WTC11 (cell line): ENCODE measurements at regions not wholly inside any gene's neighbourhood (a gene's known extent, or its start where the extent isn't known, plus 50 kb on each side); places are given as distances from the start of the nearest gene placed in this dataset.
A peak's percentile ranks its signal among the peaks of the same experiment; 100 is the strongest.

Experiments
- ATAC-seq: fragments of 200-7000 bp; cut with Tn5 transposase; 2 replicates; pipeline ENCODE4 v1.10.0; 2021; ENCODE audit warnings: mild to moderate bottlenecking, moderate library complexity
- CTCF ChIA-PET: fragments of 300-600 bp; sonication (Branson Sonifier 250); formaldehyde crosslinking; loops from one replicate; lab custom pipeline; 2021; ENCODE audit warnings: antibody characterized with exemption; lab: Charles Lee
- POLR2A ChIA-PET: fragments of 350-600 bp; sonication (Branson Sonifier 250); formaldehyde crosslinking; loops from one replicate; lab custom pipeline; 2021; ENCODE audit warnings: antibody characterized with exemption; lab: Charles Lee
- DNase-seq: peaks from one replicate; pipeline ENCODE4 v3.0.0; 2021; ENCODE audit warnings: low spot score
- H3K27ac Mint-ChIP-seq: 2 replicates; pipeline ENCODE4 v1.8.0; 2021; ENCODE audit warnings: mixed read lengths
- H3K27me3 Mint-ChIP-seq: 2 replicates; pipeline ENCODE4 v1.8.0; 2021; ENCODE audit warnings: low read depth, mild to moderate bottlenecking, moderate library complexity, mixed read lengths
- H3K36me3 Mint-ChIP-seq: 2 replicates; pipeline ENCODE4 v1.8.0; 2021; ENCODE audit warnings: mixed read lengths
- H3K4me1 Mint-ChIP-seq: 2 replicates; pipeline ENCODE4 v1.8.0; 2022; ENCODE audit warnings: mixed read lengths
- H3K4me3 Mint-ChIP-seq: 2 replicates; pipeline ENCODE4 v1.8.0; 2021; ENCODE audit warnings: mild to moderate bottlenecking, moderate library complexity, mixed read lengths
- H3K9me3 Mint-ChIP-seq: 2 replicates; pipeline ENCODE4 v1.8.0; 2021; ENCODE audit warnings: mixed read lengths
- ATF3 ChIP-seq: sonication (generic); formaldehyde crosslinking; conservative IDR thresholded peaks from 2 replicates; pipeline ENCODE4 v1.8.1; 2022; ENCODE audit warnings: mild to moderate bottlenecking, missing genetic modification reagents
- CREM ChIP-seq: sonication (generic); formaldehyde crosslinking; IDR thresholded peaks from 2 replicates; pipeline ENCODE4 v1.8.1; 2022; ENCODE audit warnings: mild to moderate bottlenecking, missing genetic modification reagents, moderate library complexity
- E2F1 ChIP-seq: sonication (generic); formaldehyde crosslinking; IDR thresholded peaks from 2 replicates; pipeline ENCODE4 v1.8.0; 2022; ENCODE audit warnings: mild to moderate bottlenecking, missing genetic modification reagents
- E2F4 ChIP-seq: sonication (generic); formaldehyde crosslinking; IDR thresholded peaks from 2 replicates; pipeline ENCODE4 v1.8.1; 2022; ENCODE audit warnings: low read depth, mild to moderate bottlenecking, moderate library complexity, missing genetic modification reagents, borderline replicate concordance
- E2F5 ChIP-seq: sonication (generic); formaldehyde crosslinking; IDR thresholded peaks from 2 replicates; pipeline ENCODE4 v1.8.1; 2022; ENCODE audit warnings: mild to moderate bottlenecking, moderate library complexity, missing genetic modification reagents
- JUN ChIP-seq: sonication (generic); formaldehyde crosslinking; IDR thresholded peaks from 2 replicates; pipeline ENCODE4 v1.8.0; 2023; ENCODE audit warnings: mild to moderate bottlenecking, missing genetic modification reagents
- MAX ChIP-seq: sonication (generic); formaldehyde crosslinking; IDR thresholded peaks from 2 replicates; pipeline ENCODE4 v1.8.0; 2022; ENCODE audit warnings: mild to moderate bottlenecking, missing genetic modification reagents
- PRDM15 ChIP-seq: sonication (generic); formaldehyde crosslinking; IDR thresholded peaks from 2 replicates; pipeline ENCODE4 v1.8.0; 2022; ENCODE audit warnings: missing genetic modification reagents
- SMAD3 ChIP-seq: sonication (generic); formaldehyde crosslinking; IDR thresholded peaks from 2 replicates; pipeline ENCODE4 v1.8.0; 2022; ENCODE audit warnings: missing genetic modification reagents, mild to moderate bottlenecking, borderline replicate concordance
- TP53 ChIP-seq: sonication (generic); formaldehyde crosslinking; IDR thresholded peaks from 2 replicates; pipeline ENCODE4 v1.8.1; 2023; ENCODE audit warnings: mild to moderate bottlenecking, missing genetic modification reagents
- ZNF232 ChIP-seq: sonication (generic); formaldehyde crosslinking; IDR thresholded peaks from 2 replicates; pipeline ENCODE4 v1.8.0; 2022; ENCODE audit warnings: mild to moderate bottlenecking, missing genetic modification reagents
- ZNF281 ChIP-seq: sonication (generic); formaldehyde crosslinking; IDR thresholded peaks from 2 replicates; pipeline ENCODE4 v1.8.0; 2023; ENCODE audit warnings: mild to moderate bottlenecking, missing genetic modification reagents
- ZNF416 ChIP-seq: fragments of 250-450 bp; sonication (Bioruptor Pico); IDR thresholded peaks from 2 replicates; pipeline ENCODE4 v1.9.0; 2021; ENCODE audit warnings: mild to moderate bottlenecking, inconsistent platforms
- ZNF423 ChIP-seq: fragments of 250-450 bp; sonication (Bioruptor Pico); IDR thresholded peaks from 2 replicates; pipeline ENCODE4 v2.1.2; 2022; ENCODE audit warnings: mild to moderate bottlenecking, moderate library complexity

GRCh38 chr2:165530-165929 lies 98.3 kb downstream of the SH3YL1 start (continued):
- TF ChIP-seq E2F5 (CRISPR knock-in tag) (no peak), TP53 (CRISPR knock-in tag) (no peak), E2F1 (CRISPR knock-in tag) (no peak), E2F4 (CRISPR knock-in tag) (no peak), ZNF416 (CRISPR knock-in tag) (no peak), ZNF281 (CRISPR knock-in tag) (no peak), MAX (CRISPR knock-in tag) (no peak)

- ChIA-PET CTCF (no interaction called here), POLR2A (no interaction called here)
- no peaks in the 10 kb centered on the region for H3K36me3 Mint-ChIP-seq
- TF ChIP-seq ATF3 (no peak), JUN (no peak), ZNF416 (CRISPR knock-in tag) (no peak), ZNF423 (CRISPR knock-in tag) (no peak), E2F5 (CRISPR knock-in tag) (no peak), CREM (CRISPR knock-in tag) (no peak), SMAD3 (CRISPR knock-in tag) (no peak), E2F4 (CRISPR knock-in tag) (no peak), ZNF232 (no peak), PRDM15 (CRISPR knock-in tag) (no peak)
- ATAC-seq, result peak; percentile 32; the same call in 1 of the 2 replicates
- peaks cover 9% of the 10 kb centered on the region for H3K4me1 Mint-ChIP-seq
- H3K4me3 Mint-ChIP-seq, result no peak overlapping the region
- no peaks in the 10 kb centered on the region; the same call in 1 of the 2 replicates for H3K27me3 Mint-ChIP-seq
- H3K9me3 Mint-ChIP-seq, result peaks cover 25% of the 10 kb centered on the region
- DNase-seq, result no peak
- no peak overlapping the region for H3K27ac Mint-ChIP-seq
Measured at GRCh38 chr2:162473-163382, 101.1 kb downstream of the SH3YL1 start.
